Renal cortical epithelial cell (primary cell): ENCODE measurements at regions not wholly inside any gene's neighbourhood (a gene's known extent, or its start where the extent isn't known, plus 50 kb on each side); places are given as distances from the start of the nearest gene placed in this dataset.

Experiments
- DNase-seq: peaks from one replicate; pipeline ENCODE4 v3.0.0-alpha.2; 2011; ENCODE audit warnings: low read depth

DNA sequence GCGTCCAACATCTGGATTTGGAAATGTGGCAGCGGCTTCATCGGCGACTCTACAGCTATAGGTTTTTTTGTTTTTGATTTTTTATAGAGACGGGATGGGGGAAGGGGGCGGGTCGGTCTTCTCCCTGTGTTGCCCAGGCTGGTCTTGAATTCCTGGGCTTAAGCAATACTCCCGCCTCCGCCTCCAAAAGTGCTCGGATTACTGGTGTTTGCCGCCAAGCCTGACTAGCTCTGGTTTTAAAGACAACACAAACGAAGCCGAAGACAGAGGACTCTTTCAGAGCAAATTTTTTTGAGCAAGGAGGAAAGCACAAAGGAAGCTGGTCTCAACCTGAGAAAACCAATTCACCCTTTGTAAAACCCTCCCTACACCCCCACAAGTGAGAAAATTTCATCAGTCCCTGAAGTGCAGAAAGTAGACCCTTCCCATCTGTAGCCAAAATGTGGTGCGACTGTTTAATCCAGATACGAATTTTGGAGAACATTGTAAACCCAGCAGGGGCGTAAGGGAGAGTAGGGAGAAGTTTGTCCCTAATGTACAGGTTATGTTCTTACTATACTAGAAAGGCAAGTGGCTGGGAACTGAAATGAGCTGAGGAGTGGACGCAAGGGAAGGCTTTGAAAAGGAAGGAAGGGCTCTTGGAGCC is 185.9 kb downstream of the TRIM27 start:
- no peak for DNase-seq

DNA sequence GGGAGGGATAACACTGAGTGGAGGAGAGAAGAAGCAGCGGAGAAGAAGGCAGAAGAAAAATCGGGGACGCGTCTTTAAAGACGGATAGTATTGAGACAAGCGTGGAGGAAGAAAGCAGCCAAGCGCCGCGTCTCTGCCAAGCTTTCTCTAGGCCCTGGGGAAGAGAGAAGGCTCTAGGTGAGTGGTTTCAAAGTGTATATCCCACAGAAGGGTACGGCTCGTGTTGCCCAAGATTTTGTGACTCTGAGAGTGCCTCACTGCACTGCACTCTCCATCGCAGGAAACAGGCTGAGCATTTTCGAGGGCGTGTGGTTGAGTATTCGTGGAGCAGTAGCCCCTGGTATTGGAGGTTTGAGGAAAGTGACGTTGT is 185.4 kb downstream of the TRIM27 start:
- no peak for DNase-seq

- DNase-seq = no peak
These were observed 182.4 kb downstream of the TRIM27 start for GRCh38 chr6:28741363-28741762.

DNA sequence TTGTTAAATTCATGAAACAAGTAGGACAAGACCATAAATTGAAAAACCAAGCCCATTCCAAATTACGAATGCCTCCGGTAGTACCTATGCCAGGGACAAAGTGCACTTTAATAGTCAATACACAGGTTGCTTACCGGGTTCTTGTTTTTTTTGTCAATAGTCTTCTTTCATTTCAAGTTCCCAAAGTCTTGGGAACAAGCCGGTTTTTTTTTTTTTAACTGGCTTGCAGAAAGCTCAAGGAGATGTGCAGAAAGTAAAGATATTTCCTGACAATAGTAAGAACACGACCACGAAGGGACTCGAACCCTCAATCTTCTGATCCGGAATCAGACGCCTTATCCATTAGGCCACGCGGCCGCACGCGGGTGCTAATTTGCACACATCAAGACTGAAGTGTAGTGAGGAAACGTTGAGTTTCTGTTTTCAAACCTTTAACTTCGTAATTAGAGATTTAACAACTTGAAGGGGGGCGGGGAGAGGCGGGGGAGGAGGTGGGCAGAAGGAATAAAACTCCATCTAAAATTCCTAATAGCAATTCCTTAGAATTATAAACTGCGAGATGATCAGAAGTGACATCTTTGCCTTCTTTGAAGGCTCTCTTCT is 181.0 kb downstream of the TRIM27 start:
- peak; percentile 33 for DNase-seq

- no peak for DNase-seq
These were observed 180.5 kb downstream of the TRIM27 start for GRCh38 chr6:28743271-28743789.

- no peak for DNase-seq
These were observed 176.6 kb downstream of the TRIM27 start for GRCh38 chr6:28747083-28747630.

DNA sequence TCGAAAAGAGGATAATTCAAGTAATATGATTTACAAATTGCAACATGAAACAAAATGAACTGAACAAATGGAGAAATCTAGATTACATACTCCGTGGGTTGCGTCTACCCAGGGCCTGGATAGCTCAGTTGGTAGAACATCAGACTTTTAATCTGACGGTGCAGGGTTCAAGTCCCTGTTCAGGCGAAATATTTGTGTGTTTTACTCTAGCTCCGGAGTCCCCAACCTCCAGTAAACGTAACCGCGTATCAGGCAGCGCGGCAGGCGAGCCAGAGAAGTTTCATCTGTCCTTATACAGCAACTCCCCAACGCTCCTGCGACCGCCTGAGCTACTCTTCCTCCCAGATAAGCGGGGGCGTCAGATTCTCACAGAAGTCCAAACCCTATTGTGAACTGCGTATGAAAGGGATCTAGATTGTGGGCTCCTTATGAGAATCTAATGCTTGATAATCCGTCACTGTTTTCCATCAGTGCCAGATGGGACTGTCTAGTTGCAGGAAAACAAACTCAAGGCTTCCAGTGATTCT is 176.1 kb downstream of the TRIM27 start:
- peak; percentile 23 for DNase-seq

DNA sequence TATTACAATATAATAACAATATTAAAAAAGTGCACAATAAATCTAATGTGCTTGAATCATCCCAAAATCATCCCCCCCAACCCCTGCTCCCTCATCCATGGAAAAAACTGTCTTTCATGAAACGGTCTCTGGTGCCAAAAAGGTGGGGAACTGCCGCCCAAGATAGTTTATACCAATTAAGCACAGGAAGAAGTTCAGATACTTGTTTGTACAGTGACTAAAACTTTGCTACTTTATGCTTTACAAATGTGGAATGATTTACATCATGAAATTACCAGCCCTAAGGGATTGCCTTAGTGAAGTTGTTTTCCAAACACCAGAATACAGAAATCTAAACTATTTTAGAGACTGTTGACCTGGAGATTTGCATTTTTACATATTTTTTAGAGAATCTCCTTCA is 175.6 kb downstream of the TRIM27 start:
- DNase-seq = no peak

DNA sequence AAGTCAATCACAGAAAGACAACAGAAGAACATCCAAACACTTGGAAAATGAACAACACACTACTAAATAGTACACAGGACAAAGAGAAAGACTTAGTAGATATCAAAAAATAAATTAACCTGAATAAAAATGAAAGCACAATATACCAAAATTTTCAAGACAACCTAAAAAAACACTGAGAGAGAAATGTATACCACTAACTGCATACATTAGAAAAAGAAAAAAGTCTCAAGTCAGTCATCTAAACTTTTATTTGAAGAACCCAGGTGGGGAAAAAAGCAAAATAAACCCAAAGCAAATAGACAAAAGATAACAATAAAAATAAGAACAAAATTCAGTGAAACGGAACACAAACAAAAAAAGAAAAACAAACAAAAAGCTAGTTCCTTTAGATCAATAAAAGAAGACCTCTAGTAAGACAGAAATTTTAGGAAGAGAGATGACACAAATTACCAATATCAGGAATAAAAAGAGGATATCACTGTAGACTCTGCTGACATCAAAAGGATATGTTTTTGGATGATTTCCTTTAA is 172.8 kb downstream of the TRIM27 start:
- DNase-seq = no peak

- DNase-seq = no peak
These were observed 172.3 kb downstream of the TRIM27 start for GRCh38 chr6:28751514-28751913.

- no peak for DNase-seq
These were observed 171.8 kb downstream of the TRIM27 start for GRCh38 chr6:28751963-28752350.

DNA sequence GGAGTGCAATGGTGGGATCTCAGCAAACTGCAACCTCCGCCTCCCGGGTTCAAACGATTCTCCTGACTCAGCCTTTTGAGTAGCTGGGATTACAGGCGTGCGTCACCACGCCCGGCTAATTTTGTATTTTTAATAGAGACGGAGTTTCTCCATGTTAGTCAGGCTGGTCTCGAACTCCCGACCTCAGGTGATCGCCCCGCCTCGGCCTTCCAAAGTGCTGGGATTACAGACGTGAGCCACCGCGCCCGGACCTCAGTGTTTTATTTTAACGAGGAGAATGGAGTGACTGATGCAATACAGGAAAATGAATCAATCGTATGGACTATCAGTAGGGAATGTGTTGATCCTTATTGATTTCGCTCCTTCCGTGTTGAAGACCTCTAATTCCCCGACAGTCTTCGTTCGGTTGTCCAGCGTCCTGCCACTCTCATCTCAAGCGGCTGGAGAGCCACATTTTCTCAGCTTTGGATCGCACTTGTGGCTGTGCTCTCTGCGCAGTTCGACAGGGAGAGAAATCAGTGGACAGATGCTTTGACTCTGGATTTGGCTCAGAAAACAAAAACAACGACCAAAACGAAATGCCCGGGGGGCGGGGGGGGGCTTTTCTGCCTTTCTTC is 166.2 kb downstream of the TRIM27 start:
- no peak for DNase-seq

DNA sequence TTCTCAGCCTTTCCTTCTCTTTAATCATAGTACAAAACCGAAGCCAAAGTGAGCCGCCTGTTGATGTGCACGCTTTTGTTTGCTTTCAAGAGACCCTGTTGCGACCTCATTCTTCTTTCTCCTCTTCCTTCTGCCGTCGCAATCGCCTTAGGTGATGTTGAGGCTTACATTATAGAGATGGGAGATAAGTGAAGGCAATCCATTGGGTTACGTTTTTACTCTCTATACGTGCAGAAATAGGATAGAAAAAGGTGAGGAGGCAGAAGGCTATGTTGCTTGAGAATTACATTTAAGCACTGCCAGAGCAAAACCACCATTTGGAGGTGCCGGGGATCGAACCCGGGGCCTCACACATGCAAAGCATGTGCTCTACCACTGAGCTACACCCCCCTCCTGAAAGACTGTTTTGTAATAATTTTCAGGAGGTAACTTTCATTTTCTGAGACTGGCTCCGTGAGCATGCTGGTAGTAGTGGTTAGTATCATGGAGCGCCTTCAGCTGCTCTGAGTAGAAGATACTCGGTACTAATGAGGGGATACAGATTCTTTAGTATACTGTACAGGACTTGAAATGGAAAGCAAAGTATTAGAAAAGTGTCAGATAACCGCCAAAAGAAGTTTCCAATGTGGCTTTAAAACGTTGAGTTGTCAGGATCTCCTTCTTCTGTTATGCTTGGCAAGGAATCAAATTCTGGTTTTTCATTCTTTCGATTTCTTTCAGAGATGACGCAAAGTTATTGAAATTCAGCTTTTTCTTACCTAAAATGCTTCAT is 165.6 kb downstream of the TRIM27 start:
- peak; percentile 11 for DNase-seq

GRCh38 chr6:28758818-28759235 is 165.0 kb downstream of the TRIM27 start:
- DNase-seq = no peak

DNA sequence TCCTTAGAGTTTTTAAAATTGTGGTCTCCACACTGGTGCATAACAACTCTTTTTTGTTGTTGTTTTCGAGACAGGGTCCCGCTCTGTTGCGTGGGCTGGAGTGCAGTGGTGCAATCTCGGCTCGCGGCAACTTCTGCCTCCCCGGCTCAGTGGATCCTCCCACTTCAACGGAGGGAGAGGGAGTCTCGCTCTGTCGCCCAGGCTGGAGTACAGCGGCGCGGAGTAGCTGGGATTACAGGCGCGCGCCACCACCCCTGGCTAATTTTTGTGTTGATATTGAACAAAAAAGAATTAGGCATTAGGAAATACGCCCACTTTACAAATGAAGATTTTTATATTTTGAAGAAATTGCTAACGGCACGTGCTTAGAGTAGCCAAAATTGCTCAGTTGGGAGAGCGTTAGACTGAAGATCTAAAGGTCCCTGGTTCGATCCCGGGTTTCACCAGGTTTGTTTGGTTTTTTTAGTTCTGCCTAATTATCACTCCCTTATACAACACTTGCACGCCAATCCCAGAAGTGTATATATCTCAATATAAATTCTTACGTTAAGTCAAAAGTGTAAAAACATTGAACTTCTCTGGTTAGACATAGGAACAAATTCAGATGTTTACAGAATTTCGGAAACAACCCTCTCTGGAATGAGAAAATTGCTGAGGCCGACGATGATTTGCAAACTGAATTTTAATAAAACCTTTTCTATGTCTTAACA is 159.6 kb downstream of the TRIM27 start:
- DNase-seq = no peak

DNA sequence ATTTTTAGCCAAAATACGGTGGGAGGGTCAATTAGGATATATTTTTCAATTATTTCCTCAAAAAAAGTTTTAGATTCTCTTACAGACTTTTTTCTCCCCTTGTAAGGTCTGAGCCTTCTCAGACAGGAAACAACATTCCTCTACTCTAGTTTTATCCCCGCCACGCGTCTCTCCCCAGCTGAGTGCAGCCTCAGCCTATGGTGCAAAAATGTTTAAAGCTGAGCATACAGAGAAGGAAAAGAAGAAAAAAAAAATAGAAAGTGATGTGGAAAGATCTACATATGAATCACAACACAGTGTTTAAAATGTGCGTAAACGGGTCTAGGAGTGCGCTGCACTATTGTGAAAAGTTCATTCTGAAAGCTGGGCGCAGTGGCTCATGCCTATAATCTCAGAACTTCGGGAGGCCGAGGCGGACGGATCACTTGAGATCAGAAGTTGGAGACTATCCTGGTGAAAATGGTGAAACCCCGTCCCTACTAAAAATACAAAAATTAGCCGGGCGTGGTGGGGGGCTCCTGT is 159.0 kb downstream of the TRIM27 start:
- DNase-seq = no peak

GRCh38 chr6:28765978-28766351 is 157.8 kb downstream of the TRIM27 start:
- DNase-seq = no peak

DNA sequence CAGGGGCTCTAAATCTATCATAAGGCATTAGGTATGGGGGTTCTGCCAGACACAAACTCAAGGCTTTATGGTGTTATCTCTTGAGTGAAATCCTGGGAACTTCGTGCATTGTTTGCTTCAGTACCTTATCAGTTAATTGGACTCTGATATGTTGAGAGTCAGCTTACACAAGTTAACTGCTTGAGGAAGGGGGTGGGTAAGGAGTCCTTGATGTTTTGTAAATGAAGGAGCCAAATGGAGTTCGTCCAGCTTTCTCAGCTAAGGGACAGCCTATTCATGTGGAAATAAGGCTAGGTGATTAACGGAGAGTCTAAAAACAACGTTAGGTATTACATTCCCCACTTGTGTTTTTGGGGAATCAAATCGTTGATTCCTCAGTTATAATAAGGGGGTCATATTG is 157.4 kb downstream of the TRIM27 start:
- no peak for DNase-seq

DNA sequence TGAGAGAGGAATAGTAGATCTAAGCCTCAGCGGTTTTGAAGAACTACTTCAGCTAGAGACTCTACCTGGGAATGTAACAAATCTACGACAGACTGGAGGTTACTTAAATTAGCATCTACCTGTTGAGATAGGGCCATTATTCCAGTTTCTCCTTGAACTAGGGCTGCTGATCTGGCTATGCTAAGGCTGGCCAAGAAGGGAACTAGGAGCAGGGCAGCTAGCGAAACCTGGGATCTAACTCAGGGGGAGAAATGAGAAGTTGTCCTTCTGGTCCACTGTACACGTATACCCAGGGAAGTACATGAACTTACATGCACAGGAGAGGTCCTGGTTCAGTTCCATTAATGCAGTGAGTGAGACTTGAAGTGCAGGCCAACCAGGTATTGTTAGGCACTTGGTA is 156.7 kb downstream of the TRIM27 start:
- no peak for DNase-seq

GRCh38 chr6:28767691-28768090 is 156.1 kb downstream of the TRIM27 start:
- DNase-seq = no peak
